ENCODE measurements at regions not wholly inside any gene's neighbourhood (a gene's known extent, or its start where the extent isn't known, plus 50 kb on each side); places are given as distances from the start of the nearest gene placed in this dataset.
"Not testable (repeated sequence)": the region's sequence is repeated elsewhere in the genome, so short reads cannot be mapped to it uniquely, and the experiment has no call there.

- Histone ChIP-seq H3K4me3 (ENCODE audit: low read length) (no peak overlapping the region), H3K4me1 (ENCODE audit: control insufficient read depth, insufficient read depth, low read length) (peaks cover 5% of the 10 kb centered on the region), H3K27me3 (ENCODE audit: control insufficient read depth, insufficient read depth, low read length) (no peaks in the 10 kb centered on the region), H3K36me3 (ENCODE audit: control insufficient read depth, insufficient read depth, low read length) (no peaks in the 10 kb centered on the region), H3K9me3 (ENCODE audit: control insufficient read depth, low read length) (no peaks in the 10 kb centered on the region), H3K9ac (ENCODE audit: low read length) (no peak overlapping the region)
These were observed 339.8 kb downstream of the EMP1 start for GRCh38 chr12:13536219-13536910.

- Histone ChIP-seq H3K36me3 (ENCODE audit: control insufficient read depth, insufficient read depth, low read length) (no peaks in the 10 kb centered on the region), H3K4me3 (ENCODE audit: low read length) (no peak overlapping the region), H3K9me3 (ENCODE audit: control insufficient read depth, low read length) (no peaks in the 10 kb centered on the region), H3K4me1 (ENCODE audit: control insufficient read depth, insufficient read depth, low read length) (peaks cover 5% of the 10 kb centered on the region), H3K27me3 (ENCODE audit: control insufficient read depth, insufficient read depth, low read length) (no peaks in the 10 kb centered on the region), H3K9ac (ENCODE audit: low read length) (peak overlapping the region; percentile 32)
These were observed 338.3 kb downstream of the EMP1 start for GRCh38 chr12:13534645-13535398.

GRCh38 chr12:13534242-13534641, 337.7 kb downstream of the EMP1 start:
- Histone ChIP-seq H3K4me3 (ENCODE audit: low read length) (no peak overlapping the region), H3K36me3 (ENCODE audit: control insufficient read depth, insufficient read depth, low read length) (no peaks in the 10 kb centered on the region), H3K27me3 (ENCODE audit: control insufficient read depth, insufficient read depth, low read length) (no peaks in the 10 kb centered on the region), H3K4me1 (ENCODE audit: control insufficient read depth, insufficient read depth, low read length) (peaks cover 5% of the 10 kb centered on the region), H3K9me3 (ENCODE audit: control insufficient read depth, low read length) (no peaks in the 10 kb centered on the region), H3K9ac (ENCODE audit: low read length) (peak overlapping the region; percentile 32)

GRCh38 chr12:13530966-13531365, 334.4 kb downstream of the EMP1 start:
- no peak overlapping the region for H3K9ac ChIP-seq (ENCODE audit: low read length)
- H3K27me3 ChIP-seq (ENCODE audit: control insufficient read depth, insufficient read depth, low read length), result no peaks in the 10 kb centered on the region
- H3K9me3 ChIP-seq (ENCODE audit: control insufficient read depth, low read length), result no peaks in the 10 kb centered on the region
- no peak overlapping the region for H3K4me3 ChIP-seq (ENCODE audit: low read length)
- no peaks in the 10 kb centered on the region for H3K36me3 ChIP-seq (ENCODE audit: control insufficient read depth, insufficient read depth, low read length)
- H3K4me1 ChIP-seq (ENCODE audit: control insufficient read depth, insufficient read depth, low read length), result peaks cover 5% of the 10 kb centered on the region

GRCh38 chr12:13526185-13526921, 329.8 kb downstream of the EMP1 start:
- H3K9ac ChIP-seq (ENCODE audit: low read length); H3K4me1 ChIP-seq (ENCODE audit: control insufficient read depth, insufficient read depth, low read length); H3K9me3 ChIP-seq (ENCODE audit: control insufficient read depth, low read length); H3K4me3 ChIP-seq (ENCODE audit: low read length); H3K36me3 ChIP-seq (ENCODE audit: control insufficient read depth, insufficient read depth, low read length); H3K27me3 ChIP-seq (ENCODE audit: control insufficient read depth, insufficient read depth, low read length): not testable (repeated sequence)

GRCh38 chr12:13523536-13524307, 327.2 kb downstream of the EMP1 start:
- Histone ChIP-seq H3K9ac (ENCODE audit: low read length) (no peak overlapping the region), H3K4me3 (ENCODE audit: low read length) (no peak overlapping the region), H3K4me1 (ENCODE audit: control insufficient read depth, insufficient read depth, low read length) (no peaks in the 10 kb centered on the region), H3K27me3 (ENCODE audit: control insufficient read depth, insufficient read depth, low read length) (no peaks in the 10 kb centered on the region), H3K36me3 (ENCODE audit: control insufficient read depth, insufficient read depth, low read length) (no peaks in the 10 kb centered on the region), H3K9me3 (ENCODE audit: control insufficient read depth, low read length) (no peaks in the 10 kb centered on the region)

GRCh38 chr12:13518034-13518433, 321.5 kb downstream of the EMP1 start:
- not testable (repeated sequence) for H3K9ac ChIP-seq (ENCODE audit: low read length); H3K36me3 ChIP-seq (ENCODE audit: control insufficient read depth, insufficient read depth, low read length); H3K4me3 ChIP-seq (ENCODE audit: low read length); H3K9me3 ChIP-seq (ENCODE audit: control insufficient read depth, low read length); H3K4me1 ChIP-seq (ENCODE audit: control insufficient read depth, insufficient read depth, low read length); H3K27me3 ChIP-seq (ENCODE audit: control insufficient read depth, insufficient read depth, low read length)

- no peaks in the 10 kb centered on the region for H3K36me3 ChIP-seq (ENCODE audit: control insufficient read depth, insufficient read depth, low read length)
- H3K4me3 ChIP-seq (ENCODE audit: low read length), result no peak overlapping the region
- H3K27me3 ChIP-seq (ENCODE audit: control insufficient read depth, insufficient read depth, low read length), result no peaks in the 10 kb centered on the region
- no peak overlapping the region for H3K9ac ChIP-seq (ENCODE audit: low read length)
- no peaks in the 10 kb centered on the region for H3K9me3 ChIP-seq (ENCODE audit: control insufficient read depth, low read length)
- no peaks in the 10 kb centered on the region for H3K4me1 ChIP-seq (ENCODE audit: control insufficient read depth, insufficient read depth, low read length)
These were observed 313.2 kb downstream of the EMP1 start for GRCh38 chr12:13509740-13510139.

- Histone ChIP-seq H3K4me3 (ENCODE audit: low read length) (no peak overlapping the region), H3K9ac (ENCODE audit: low read length) (no peak overlapping the region), H3K27me3 (ENCODE audit: control insufficient read depth, insufficient read depth, low read length) (no peaks in the 10 kb centered on the region), H3K9me3 (ENCODE audit: control insufficient read depth, low read length) (no peaks in the 10 kb centered on the region), H3K4me1 (ENCODE audit: control insufficient read depth, insufficient read depth, low read length) (no peaks in the 10 kb centered on the region), H3K36me3 (ENCODE audit: control insufficient read depth, insufficient read depth, low read length) (no peaks in the 10 kb centered on the region)
These were observed 309.1 kb downstream of the EMP1 start for GRCh38 chr12:13505636-13506035.

- no peaks in the 10 kb centered on the region for H3K36me3 ChIP-seq (ENCODE audit: control insufficient read depth, insufficient read depth, low read length)
- no peaks in the 10 kb centered on the region for H3K27me3 ChIP-seq (ENCODE audit: control insufficient read depth, insufficient read depth, low read length)
- no peaks in the 10 kb centered on the region for H3K4me1 ChIP-seq (ENCODE audit: control insufficient read depth, insufficient read depth, low read length)
- no peak overlapping the region for H3K9ac ChIP-seq (ENCODE audit: low read length)
- H3K4me3 ChIP-seq (ENCODE audit: low read length), result no peak overlapping the region
- no peaks in the 10 kb centered on the region for H3K9me3 ChIP-seq (ENCODE audit: control insufficient read depth, low read length)
These were observed 308.7 kb downstream of the EMP1 start for GRCh38 chr12:13505224-13505623.

GRCh38 chr12:13504736-13505135, 308.2 kb downstream of the EMP1 start:
- Histone ChIP-seq H3K9me3 (ENCODE audit: control insufficient read depth, low read length) (no peaks in the 10 kb centered on the region), H3K27me3 (ENCODE audit: control insufficient read depth, insufficient read depth, low read length) (no peaks in the 10 kb centered on the region), H3K36me3 (ENCODE audit: control insufficient read depth, insufficient read depth, low read length) (no peaks in the 10 kb centered on the region), H3K4me3 (ENCODE audit: low read length) (no peak overlapping the region), H3K4me1 (ENCODE audit: control insufficient read depth, insufficient read depth, low read length) (no peaks in the 10 kb centered on the region), H3K9ac (ENCODE audit: low read length) (no peak overlapping the region)

Measured in mucosa of stomach (tissue), 1 donor.